Muscle layer of duodenum (tissue), 2 donors: ENCODE measurements at regions not wholly inside any gene's neighbourhood (a gene's known extent, or its start where the extent isn't known, plus 50 kb on each side); places are given as distances from the start of the nearest gene placed in this dataset.

Experiments
- H3K27ac ChIP-seq: one replicate; pipeline ENCODE4 v1.7.0; 2013; ENCODE audit warnings: mild to moderate bottlenecking, low read length
- H3K27me3 ChIP-seq: one replicate; pipeline ENCODE4 v1.7.0; 2013; ENCODE audit warnings: low read depth, mild to moderate bottlenecking, control low read depth, low read length
- H3K36me3 ChIP-seq, 2 donors: one replicate each; pipeline ENCODE4 v1.7.0; 2013; ENCODE audit warnings: low read length in 2 of 2, control low read depth in 1 of 2, mild to moderate bottlenecking in 1 of 2; ENCODE audit not compliant: insufficient read depth in 2 of 2, control insufficient read depth in 1 of 2
- H3K4me1 ChIP-seq, 2 donors: one replicate each; pipeline ENCODE4 v1.7.0; 2013; ENCODE audit warnings: low read length in 2 of 2, mild to moderate bottlenecking in 2 of 2, control low read depth in 1 of 2, moderate library complexity in 1 of 2; ENCODE audit not compliant: insufficient read depth in 2 of 2, control insufficient read depth in 1 of 2
- H3K4me3 ChIP-seq, 2 donors: one replicate each; pipeline ENCODE4 v1.7.0; 2013; ENCODE audit warnings: low read length in 2 of 2, low read depth in 1 of 2, mild to moderate bottlenecking in 1 of 2
- H3K9me3 ChIP-seq, 2 donors: one replicate each; pipeline ENCODE4 v1.7.0; 2013; ENCODE audit warnings: low read length in 2 of 2, control low read depth in 1 of 2, mild to moderate bottlenecking in 1 of 2; ENCODE audit not compliant: control insufficient read depth in 1 of 2
- donor health status: healthy.

GRCh38 chr1:58430421-58431275 is 115.9 kb downstream of the OMA1 start:
- no peaks in the 10 kb centered on the region for H3K27me3 ChIP-seq
- no peak overlapping the region for H3K4me3 ChIP-seq
- no peaks in the 10 kb centered on the region for H3K4me1 ChIP-seq
- peaks cover 0 to 9% of the 10 kb centered on the region in 2 donors for H3K36me3 ChIP-seq
- no peaks in the 10 kb centered on the region for H3K9me3 ChIP-seq
- no peak overlapping the region for H3K27ac ChIP-seq

GRCh38 chr1:58426918-58427317 is 119.6 kb downstream of the OMA1 start:
- H3K9me3 ChIP-seq = no peaks in the 10 kb centered on the region
- peaks cover 0 to 16% of the 10 kb centered on the region in 2 donors for H3K36me3 ChIP-seq
- H3K27me3 ChIP-seq = no peaks in the 10 kb centered on the region
- no peaks in the 10 kb centered on the region for H3K4me1 ChIP-seq
- H3K4me3 ChIP-seq = no peak overlapping the region
- no peak overlapping the region for H3K27ac ChIP-seq

GRCh38 chr1:58422436-58422835 is 124.1 kb downstream of the OMA1 start:
- Histone ChIP-seq H3K9me3 (no peaks in the 10 kb centered on the region), H3K27me3 (no peaks in the 10 kb centered on the region), H3K4me3 (no peak overlapping the region), H3K36me3 (peaks cover 0 to 12% of the 10 kb centered on the region in 2 donors), H3K27ac (no peak overlapping the region), H3K4me1 (no peaks in the 10 kb centered on the region)

- Histone ChIP-seq H3K9me3 (no peaks in the 10 kb centered on the region), H3K36me3 (peaks cover 0 to 6% of the 10 kb centered on the region in 2 donors), H3K27ac (no peak overlapping the region)
These were observed 128.0 kb downstream of the OMA1 start for GRCh38 chr1:58418283-58419228.

GRCh38 chr1:58412071-58412580 is 134.4 kb downstream of the OMA1 start:
- H3K27ac ChIP-seq = no peak overlapping the region
- no peak overlapping the region for H3K4me3 ChIP-seq
- H3K9me3 ChIP-seq = no peaks in the 10 kb centered on the region
- H3K27me3 ChIP-seq = no peaks in the 10 kb centered on the region
- H3K36me3 ChIP-seq = no peaks in the 10 kb centered on the region
- no peaks in the 10 kb centered on the region for H3K4me1 ChIP-seq

More at GRCh38 chr1:58418283-58419228, 128.0 kb downstream of the OMA1 start:
- Histone ChIP-seq H3K27me3 (no peaks in the 10 kb centered on the region), H3K4me1 (no peaks in the 10 kb centered on the region), H3K4me3 (no peak overlapping the region)

GRCh38 chr1:58409890-58410289 is 136.6 kb downstream of the OMA1 start:
- H3K9me3 ChIP-seq = no peaks in the 10 kb centered on the region
- no peak overlapping the region for H3K27ac ChIP-seq
- H3K27me3 ChIP-seq = no peaks in the 10 kb centered on the region
- no peak overlapping the region for H3K4me3 ChIP-seq
- H3K4me1 ChIP-seq = no peaks in the 10 kb centered on the region
- H3K36me3 ChIP-seq = no peaks in the 10 kb centered on the region

GRCh38 chr1:58409336-58409735 is 137.2 kb downstream of the OMA1 start:
- Histone ChIP-seq H3K27me3 (no peaks in the 10 kb centered on the region), H3K4me1 (no peaks in the 10 kb centered on the region), H3K27ac (no peak overlapping the region), H3K36me3 (no peaks in the 10 kb centered on the region), H3K4me3 (no peak overlapping the region), H3K9me3 (no peaks in the 10 kb centered on the region)

- Histone ChIP-seq H3K4me3 (no peak overlapping the region), H3K27me3 (no peaks in the 10 kb centered on the region), H3K27ac (no peak overlapping the region), H3K36me3 (no peaks in the 10 kb centered on the region), H3K4me1 (peaks cover 0 to 9% of the 10 kb centered on the region in 2 donors), H3K9me3 (no peaks in the 10 kb centered on the region)
These were observed 140.0 kb downstream of the OMA1 start for GRCh38 chr1:58406301-58407071.

GRCh38 chr1:58405660-58406059 is 140.9 kb downstream of the OMA1 start:
- Histone ChIP-seq H3K27me3 (no peaks in the 10 kb centered on the region), H3K4me3 (no peak overlapping the region), H3K27ac (no peak overlapping the region), H3K4me1 (peaks cover 0 to 9% of the 10 kb centered on the region in 2 donors), H3K36me3 (no peaks in the 10 kb centered on the region), H3K9me3 (no peaks in the 10 kb centered on the region)

- no peaks in the 10 kb centered on the region for H3K27me3 ChIP-seq
- H3K4me1 ChIP-seq = peaks cover 0 to 9% of the 10 kb centered on the region in 2 donors
- no peak overlapping the region for H3K27ac ChIP-seq
- H3K4me3 ChIP-seq = no peak overlapping the region
- no peaks in the 10 kb centered on the region for H3K36me3 ChIP-seq
- no peaks in the 10 kb centered on the region for H3K9me3 ChIP-seq
These were observed 142.6 kb downstream of the OMA1 start for GRCh38 chr1:58403894-58404293.
